NCI-H187 treated with DMSO at 0.1 percent for 48 hours (cell line): ENCODE measurements at regions not wholly inside any gene's neighbourhood (a gene's known extent, or its start where the extent isn't known, plus 50 kb on each side); places are given as distances from the start of the nearest gene placed in this dataset.

Source experiments
- DNase-seq: peaks from one replicate; lab custom pipeline; 2025; lab: John Stamatoyannopoulos, UW

GRCh38 chr3:74347563-74348268 lies 266.7 kb downstream of the CNTN3 start:
- DNase-seq = no peak

GRCh38 chr3:74346896-74347295 lies 267.6 kb downstream of the CNTN3 start:
- DNase-seq = no peak

DNA sequence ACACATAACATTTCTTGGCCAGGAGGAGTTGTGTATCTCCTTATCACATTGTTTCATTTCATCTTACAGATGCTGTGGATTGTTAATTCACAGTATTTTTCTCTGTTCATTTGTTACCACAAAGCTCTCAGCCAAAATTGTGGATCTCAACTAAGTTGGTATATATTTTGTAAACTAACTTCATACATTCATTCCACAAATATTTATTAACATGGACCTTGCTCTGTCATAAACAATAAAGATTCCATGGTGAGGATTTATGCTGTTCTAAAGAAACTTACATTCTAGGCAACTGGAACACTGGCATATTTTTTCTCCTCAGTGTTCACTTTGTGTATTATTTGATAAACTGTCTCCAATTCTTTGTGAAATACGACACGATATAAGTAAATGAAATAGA lies 268.8 kb downstream of the CNTN3 start:
- no peak for DNase-seq

DNA sequence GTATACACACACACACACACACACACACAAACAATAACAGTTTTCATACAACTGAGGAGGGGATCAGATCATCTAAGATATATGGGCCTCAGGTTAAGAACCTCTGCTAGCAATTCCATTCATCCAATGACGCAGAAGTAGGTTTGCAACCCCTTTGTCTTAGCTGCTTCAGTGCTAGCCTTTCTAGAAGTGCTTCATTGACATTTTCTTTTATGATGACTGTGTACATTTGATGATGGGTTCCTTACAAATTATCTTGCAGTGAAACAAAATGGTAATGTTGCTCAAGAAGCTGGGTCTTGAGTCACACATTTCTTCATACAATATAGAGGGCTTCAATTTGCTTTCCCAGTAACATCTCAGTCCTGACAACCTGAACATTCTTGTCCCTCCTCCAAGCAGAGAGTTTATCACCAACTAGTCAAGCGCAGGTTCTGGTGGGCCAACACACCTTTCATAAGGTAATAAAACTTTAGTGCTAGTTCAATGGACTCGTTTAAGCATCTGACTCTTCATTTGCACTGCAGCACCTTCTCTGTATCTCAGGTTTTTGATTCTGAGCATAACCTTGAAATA lies 269.5 kb downstream of the CNTN3 start:
- no peak for DNase-seq

- no peak for DNase-seq
Observed at GRCh38 chr3:74343391-74343790, 271.1 kb downstream of the CNTN3 start.

DNA sequence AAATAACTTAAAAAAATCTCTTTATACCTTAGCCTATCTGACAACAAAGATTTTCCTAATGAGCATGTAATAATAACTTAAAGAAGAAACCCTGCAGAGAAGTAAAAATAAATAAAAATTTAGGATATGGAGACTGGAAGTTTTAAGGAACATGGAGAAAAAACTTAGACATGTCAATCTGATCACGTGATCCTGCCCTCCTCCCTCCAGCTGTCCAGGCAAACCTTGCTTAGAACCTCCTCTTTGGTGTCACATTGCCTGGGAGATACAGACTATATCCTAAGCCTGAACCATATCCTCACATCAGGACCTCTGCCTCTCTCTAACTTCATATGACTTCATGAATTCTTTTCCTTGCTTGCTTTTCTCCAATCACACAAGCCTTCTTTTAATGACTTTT lies 275.5 kb downstream of the CNTN3 start:
- DNase-seq = no peak

DNA sequence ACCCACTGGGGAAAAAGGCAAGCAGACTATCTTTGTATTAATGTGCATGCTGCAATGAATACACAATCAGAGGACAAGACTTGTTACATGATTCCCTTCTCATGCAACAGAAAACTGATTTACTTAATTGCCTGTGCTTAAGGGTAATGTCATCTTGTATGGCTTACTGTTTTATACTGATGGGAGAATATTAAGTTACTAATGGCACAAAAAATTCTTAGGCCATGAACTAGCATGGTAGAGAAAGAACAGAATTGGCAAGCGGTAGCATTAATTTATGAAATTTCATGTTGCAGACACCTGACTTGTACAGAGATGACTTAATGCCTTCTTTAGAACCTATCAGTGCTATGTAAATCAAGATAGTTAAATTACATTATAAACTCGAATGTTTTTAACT lies 282.3 kb downstream of the CNTN3 start:
- no peak for DNase-seq

- DNase-seq = no peak
Observed at GRCh38 chr3:74331711-74332110, 282.7 kb downstream of the CNTN3 start.

DNA sequence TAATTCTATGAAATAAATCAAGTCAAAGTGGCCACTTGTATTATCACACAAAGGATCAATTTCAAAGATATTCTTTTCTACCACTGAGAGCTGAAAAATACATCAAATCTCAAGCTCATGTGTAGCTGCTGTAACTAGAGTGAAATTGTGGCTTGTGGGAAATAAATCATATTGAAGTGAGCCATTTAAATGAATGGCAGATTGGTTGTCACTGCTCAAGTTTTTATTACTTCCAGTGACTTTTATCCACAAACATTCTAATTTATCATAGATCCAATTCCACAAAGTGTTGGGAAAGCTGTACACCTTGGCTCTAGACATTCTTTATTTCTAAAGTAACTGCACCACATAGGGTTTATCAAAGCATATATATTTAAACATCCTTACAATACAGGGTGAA lies 285.4 kb downstream of the CNTN3 start:
- no peak for DNase-seq

DNA sequence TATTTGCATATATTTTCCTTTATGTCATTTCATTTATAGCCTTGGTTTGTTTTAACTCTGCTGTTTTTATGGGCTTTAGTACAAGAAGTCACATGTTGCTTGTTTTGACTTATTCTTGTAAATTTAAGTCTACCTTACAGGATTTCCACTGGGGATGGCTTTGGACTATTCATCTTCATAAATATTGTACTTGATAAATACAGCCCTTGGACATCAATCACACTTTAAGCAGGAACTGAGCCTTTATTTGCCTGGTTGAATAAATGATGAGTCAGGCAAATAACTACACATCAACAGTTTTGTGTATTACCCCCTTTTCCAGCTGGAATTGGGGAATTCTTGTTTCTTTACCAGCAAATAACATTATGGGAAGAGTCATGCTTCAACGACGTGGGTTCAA lies 286.0 kb downstream of the CNTN3 start:
- DNase-seq = no peak

- no peak for DNase-seq
Observed at GRCh38 chr3:74315291-74315690, 299.2 kb downstream of the CNTN3 start.

- no peak for DNase-seq
Observed at GRCh38 chr3:74314696-74315095, 299.8 kb downstream of the CNTN3 start.

DNA sequence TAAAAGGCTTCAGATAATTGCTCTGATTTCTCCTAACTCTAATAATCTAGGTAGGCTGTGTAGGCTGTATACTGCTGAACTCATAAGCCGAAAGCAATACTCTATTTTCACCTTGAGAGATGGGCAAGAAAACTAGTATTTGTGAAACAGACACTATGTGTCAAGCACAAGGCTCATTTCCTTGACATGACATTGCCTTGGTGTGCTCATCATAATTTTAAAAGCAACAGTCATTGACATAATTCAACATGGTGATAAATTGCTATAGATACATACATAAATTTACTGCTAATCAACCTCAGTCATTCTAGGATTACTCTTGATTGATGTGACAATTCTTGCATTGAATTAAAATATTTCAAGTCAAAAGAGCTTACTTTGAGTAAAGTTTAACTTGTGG lies 304.7 kb downstream of the CNTN3 start:
- no peak for DNase-seq

- no peak for DNase-seq
Observed at GRCh38 chr3:74304424-74304823, 310.0 kb downstream of the CNTN3 start.

- no peak for DNase-seq
Observed at GRCh38 chr3:74303711-74304110, 310.7 kb downstream of the CNTN3 start.

DNA sequence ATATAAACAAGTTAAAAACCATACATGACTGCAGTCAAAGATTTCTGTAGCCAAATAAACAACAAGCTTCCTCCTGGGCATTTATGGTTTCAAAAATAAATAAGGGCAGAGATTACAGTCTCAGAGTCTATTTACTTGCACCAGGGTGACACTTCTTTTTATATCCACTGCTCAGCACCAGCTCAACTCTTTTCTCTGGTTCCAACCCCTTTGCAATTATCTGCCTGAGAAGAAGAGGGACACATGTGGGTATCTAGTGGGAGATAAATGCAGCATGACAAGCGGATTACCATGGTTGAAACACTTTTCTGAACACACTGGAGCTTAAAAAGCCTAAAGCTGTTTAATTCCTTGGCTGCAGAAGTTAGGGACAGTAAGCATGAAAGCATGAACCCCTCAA lies 311.5 kb downstream of the CNTN3 start:
- DNase-seq = no peak

DNA sequence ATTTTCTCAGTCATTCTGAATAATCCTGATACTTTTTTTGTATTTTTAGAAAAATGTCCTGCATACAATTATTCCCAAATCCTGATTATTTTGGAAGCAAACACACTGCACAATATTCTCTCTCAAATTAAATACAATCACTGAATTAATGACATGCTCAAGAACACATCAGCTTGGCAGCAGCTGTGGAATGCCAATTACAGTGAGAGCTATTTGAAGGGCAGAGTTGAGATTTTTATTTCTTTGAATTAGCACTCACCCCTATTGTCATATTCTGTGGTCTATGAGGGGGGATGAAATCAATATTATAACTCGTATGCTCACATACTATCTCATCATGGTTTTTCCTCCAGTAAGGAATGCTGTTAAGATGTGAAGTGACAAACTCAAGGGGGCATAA lies 312.2 kb downstream of the CNTN3 start:
- no peak for DNase-seq

DNA sequence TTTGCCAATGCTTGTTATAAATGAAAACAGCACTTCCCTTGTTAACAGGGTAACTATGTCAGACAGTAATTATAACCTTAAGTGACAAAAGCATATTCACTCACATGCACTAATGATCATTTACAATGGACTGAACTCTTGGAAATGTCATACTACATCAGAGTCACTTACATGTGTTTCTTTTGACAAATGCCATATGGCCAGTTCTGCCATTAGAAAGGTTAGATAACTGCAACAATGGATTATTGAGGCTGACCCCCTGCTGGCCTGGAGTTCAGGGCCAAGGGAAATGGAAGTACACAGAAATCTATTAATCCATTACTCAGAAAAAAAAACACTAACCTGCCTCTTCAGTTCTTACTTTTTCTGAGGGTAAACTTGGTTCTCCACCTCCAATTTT lies 313.4 kb downstream of the CNTN3 start:
- DNase-seq = no peak

DNA sequence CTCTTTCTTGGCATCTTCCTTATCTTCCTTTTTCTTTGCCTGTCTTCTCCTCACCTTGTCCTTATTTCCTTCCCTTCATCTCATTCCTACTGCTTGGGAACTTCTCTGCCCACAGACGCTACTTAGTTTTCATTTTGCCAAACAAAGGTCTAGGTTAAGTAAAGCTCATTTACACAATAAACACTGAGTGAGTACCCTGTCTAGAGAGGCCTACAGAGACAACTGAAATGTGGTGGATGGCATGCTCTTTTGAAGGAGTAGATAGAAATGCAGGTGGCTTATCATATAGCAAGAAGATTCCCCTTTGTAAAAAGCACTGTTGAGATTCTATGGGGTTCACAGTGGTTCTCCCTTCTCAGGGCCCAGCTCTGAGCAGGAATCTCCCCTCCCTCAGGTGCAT lies 319.0 kb downstream of the CNTN3 start:
- DNase-seq = no peak

DNA sequence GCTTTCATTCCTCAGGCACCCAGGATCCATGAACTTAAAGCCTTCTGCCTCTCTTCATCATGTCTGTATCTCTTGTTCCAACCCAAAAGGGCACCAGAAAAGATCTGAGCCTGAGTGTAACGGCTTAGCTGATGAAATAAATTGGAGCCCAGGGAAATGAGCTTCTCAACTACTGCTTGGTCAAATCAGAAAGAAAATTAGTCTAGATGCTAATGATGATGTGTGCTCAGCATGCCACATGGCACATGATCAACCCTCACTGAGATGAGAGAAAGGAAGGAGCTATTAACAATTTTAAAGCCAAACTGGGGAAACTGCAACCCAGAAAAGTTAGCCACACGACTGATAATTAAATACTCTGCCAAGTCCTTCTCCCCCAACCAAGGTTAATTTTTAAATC lies 325.7 kb downstream of the CNTN3 start:
- DNase-seq = no peak

DNA sequence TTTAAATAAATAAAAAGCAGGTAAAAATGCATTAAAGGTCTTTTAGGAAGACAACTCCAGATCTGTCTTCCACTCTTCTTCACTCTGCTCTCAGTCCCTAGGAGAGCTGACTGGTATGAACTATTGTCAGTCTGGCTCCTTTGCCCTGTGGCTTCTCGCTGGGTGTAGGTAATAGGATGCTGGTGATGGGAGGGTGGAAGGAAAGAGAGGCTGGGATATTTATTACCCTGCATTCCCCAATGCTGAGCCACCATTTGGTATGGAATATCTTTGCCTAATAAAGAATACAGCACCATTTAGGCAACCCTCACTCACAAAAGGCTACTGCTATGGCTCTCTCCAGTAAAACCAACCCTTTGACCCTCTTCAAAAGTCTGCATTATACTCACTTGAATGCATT lies 326.9 kb downstream of the CNTN3 start:
- DNase-seq = no peak

DNA sequence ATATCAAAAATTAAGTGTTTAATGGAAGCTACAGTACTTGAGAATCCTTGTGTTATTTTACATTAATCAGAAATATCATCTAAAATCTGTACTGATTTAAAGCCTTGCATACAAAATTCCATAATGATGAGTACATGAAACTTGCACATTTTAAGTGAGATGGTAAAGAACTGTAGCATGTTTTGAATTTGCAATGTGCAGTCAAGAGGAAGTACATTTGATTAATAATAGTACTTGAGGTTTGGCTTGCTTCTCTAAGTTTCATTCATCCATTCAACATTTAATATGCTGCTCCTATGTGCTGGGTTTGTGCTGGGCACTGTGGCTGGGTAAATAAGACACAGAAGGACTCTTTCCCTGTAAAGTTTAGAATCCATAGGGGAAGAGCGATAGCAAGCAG lies 332.3 kb downstream of the CNTN3 start:
- no peak for DNase-seq

DNA sequence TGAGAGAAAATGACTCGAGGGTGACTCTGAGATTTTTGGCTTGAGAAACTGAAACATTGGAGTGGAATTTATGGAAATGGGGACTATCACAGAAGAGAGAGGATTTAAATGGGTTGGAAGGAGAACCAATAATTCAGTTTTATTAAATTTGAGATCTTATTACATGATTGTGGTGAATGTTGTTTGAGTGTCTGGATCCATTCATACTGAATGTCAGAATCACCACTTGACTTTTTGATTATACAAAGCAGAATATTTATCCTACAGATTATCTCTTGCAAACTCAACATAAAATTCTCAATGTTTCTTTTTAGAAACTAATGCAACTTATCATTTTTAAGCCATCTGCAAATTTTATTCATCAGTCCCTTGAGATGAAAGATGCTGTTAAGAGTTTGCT lies 332.8 kb downstream of the CNTN3 start:
- no peak for DNase-seq
